ENCODE measurements at regions not wholly inside any gene's neighbourhood (a gene's known extent, or its start where the extent isn't known, plus 50 kb on each side); places are given as distances from the start of the nearest gene placed in this dataset.
"Not testable (repeated sequence)": the region's sequence is repeated elsewhere in the genome, so short reads cannot be mapped to it uniquely, and the experiment has no call there.

DNA sequence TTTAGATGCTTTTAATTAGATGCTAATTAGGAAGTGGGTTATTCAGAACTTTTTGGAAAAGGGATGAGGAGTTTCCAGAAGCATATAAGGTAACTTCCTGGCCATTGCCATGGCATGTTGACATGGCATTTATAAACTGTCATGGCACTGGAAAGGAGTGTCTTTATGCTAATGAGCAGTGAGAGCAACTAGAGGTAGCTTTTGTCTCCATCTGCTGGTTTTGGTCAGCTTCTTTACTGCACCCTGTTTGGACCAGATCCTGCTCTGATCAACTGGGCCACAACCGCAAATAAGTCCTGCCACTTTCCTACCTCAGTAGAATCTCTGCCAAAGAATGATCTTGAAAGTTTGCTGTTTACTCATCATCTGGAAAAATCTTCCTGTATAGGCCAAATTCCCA lies 193.6 kb downstream of the FAM72C start:
- not testable (repeated sequence) for DNase-seq (ENCODE audit: low read depth)

DNA sequence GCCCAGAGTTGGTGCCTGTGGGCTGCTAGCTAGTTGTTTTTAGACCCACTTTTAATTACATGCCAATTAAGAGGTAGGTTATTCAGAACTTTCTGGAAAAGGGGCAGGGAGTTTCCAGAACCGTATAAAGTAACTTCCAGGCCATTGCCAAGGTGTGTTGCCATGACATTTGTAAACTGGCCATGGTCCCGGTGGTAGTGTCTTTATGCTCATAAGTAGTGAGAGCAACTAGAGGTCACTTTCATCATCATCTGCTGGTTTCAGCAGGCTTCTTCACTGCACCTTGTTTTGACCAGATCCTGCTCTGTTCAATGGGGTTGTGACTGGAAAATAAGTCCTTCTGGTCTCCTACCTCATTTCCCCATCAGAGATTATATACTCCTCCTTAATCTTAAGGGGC lies 207.0 kb downstream of the FAM72C start:
- not testable (repeated sequence) for DNase-seq (ENCODE audit: low read depth)

DNA sequence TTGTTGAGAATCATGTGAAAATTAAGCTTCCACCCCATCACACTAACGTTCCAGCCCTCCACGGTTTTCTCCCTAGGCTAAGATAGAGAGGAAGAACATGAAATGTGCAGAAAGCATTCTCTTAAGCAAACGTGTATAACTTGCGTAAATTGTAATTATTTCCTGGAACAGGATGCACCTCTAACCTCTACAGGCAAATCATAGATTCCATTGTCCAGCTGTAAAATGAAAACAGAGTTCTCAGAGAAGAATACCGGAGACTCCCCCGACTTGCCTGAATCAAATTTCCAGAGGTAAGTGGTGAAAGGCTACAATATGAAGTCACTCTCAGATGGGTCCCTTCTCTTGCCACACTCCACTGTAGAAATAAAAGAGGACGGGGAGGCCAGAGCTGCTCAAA lies 211.4 kb downstream of the FAM72C start:
- not testable (repeated sequence) for DNase-seq (ENCODE audit: low read depth)

GRCh38 chr1:143755961-143756360 lies 215.8 kb downstream of the FAM72C start:
- DNase-seq (ENCODE audit: low read depth) = not testable (repeated sequence)

DNA sequence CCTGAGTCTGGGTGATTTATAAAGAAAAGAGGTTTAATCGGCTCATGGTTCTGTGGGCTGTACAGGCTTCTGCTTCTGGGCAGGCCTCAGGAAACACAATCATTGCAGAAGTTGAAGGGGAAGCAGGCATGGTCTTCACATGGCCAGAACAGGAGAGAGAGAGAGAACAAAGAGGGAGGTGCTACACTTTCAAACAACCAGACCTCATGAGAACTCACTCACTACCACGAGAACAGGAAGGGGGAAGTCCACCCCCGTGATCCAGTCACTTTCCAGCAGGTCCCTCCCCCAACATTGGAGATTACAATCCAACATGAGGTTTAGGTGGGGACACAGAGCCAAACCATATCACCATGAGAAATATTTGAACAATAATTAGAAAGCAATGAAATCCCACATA lies 222.9 kb downstream of the FAM72C start:
- no peak for DNase-seq (ENCODE audit: low read depth)

DNA sequence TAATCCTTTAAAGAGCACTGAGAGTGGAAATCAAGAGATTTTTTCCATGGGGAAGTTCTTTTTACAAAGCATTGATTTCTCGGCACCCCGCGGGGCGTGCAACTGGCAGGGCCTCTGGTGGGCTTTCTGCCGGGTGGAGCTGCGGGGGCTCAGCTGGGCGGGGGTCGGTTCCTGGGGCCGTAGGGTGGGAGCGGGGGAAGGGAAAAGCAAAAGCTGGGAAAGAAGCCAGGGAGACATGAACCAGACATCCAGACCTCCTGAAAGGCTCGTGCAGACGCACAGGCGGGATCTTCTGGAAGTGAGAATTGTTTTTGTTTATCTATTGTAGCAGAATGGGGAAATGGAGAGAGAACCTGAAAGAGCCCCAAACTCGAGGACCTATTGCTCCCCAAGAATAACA lies 235.2 kb downstream of the FAM72C start:
- DNase-seq (ENCODE audit: low read depth) = no peak

GRCh38 chr1:143735764-143736461 lies 235.9 kb downstream of the FAM72C start:
- DNase-seq (ENCODE audit: low read depth) = no peak

GRCh38 chr1:143734261-143734660 lies 237.5 kb downstream of the FAM72C start:
- not testable (repeated sequence) for DNase-seq (ENCODE audit: low read depth)

- not testable (repeated sequence) for DNase-seq (ENCODE audit: low read depth)
Measured at GRCh38 chr1:143730890-143731289, 240.9 kb downstream of the FAM72C start.

DNA sequence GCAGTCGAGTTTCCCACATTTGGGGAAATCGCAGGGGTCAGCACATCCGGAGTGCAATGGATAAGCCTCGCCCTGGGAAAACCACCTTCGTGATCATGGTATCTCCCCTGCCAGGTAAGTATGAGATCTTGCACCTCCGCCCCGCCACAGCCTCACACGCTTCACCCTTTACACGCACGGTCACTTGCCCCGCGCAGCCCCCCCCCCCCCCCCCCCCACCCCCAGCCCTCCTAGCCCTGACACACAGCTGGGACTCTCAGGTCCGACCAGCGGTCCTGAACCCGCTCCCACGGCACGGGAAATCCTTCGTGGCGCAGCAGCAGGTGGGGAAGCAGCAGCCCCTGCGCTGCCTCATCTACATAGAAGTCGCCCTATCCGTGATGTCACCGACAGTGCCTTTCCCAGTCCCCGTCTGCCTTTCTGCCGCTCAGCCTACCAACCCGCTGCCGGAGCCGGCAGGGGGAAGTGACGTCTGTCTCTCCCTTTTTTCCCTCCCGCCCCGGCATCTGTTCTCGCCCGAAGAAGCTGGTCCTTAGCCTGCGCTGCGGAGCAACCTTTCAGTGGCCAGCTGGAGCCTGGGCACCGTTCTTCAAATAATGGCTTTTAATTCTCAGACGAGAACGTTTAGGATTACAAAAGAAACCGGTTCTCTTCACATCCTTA lies 242.2 kb downstream of the FAM72C start:
- DNase-seq (ENCODE audit: low read depth) = not testable (repeated sequence)

- DNase-seq (ENCODE audit: low read depth) = not testable (repeated sequence)
Measured at GRCh38 chr1:143728802-143729448, 242.9 kb downstream of the FAM72C start.

GRCh38 chr1:143727263-143727662 lies 244.5 kb downstream of the FAM72C start:
- DNase-seq (ENCODE audit: low read depth) = no peak

- DNase-seq (ENCODE audit: low read depth) = no peak
Measured at GRCh38 chr1:143721024-143721373, 250.8 kb downstream of the FAM72C start.

GRCh38 chr1:143720087-143721023 lies 251.4 kb downstream of the FAM72C start:
- no peak for DNase-seq (ENCODE audit: low read depth)

DNA sequence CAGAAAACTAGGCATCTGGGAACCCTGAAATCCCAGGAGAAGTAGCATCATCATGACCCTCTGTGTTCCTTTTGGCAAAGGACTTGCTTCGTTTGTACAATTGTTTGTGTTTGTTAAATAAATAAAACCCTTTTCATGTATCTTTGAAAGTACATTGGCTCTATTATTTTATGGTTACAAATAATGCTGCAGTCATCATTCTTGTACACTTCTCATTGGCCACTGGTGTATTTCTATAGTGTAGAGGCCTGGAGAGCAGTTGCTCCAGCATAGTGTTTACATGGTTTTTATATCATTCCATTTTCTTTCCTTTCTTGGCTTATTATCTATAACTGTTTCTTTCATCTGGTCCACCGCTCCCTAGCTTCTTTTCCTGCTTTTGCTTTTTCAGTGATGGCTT lies 253.3 kb downstream of the FAM72C start:
- no peak for DNase-seq (ENCODE audit: low read depth)

GRCh38 chr1:143718021-143718420 lies 253.8 kb downstream of the FAM72C start:
- DNase-seq (ENCODE audit: low read depth) = no peak

- no peak for DNase-seq (ENCODE audit: low read depth)
Measured at GRCh38 chr1:143717434-143717833, 254.4 kb downstream of the FAM72C start.

- DNase-seq (ENCODE audit: low read depth) = not testable (repeated sequence)
Measured at GRCh38 chr1:143714913-143715312, 256.9 kb downstream of the FAM72C start.

GRCh38 chr1:143709606-143710259 lies 262.1 kb downstream of the FAM72C start:
- not testable (repeated sequence) for DNase-seq (ENCODE audit: low read depth)

- DNase-seq (ENCODE audit: low read depth) = not testable (repeated sequence)
Measured at GRCh38 chr1:143702739-143703138, 269.0 kb downstream of the FAM72C start.

GRCh38 chr1:143699731-143700130 lies 272.1 kb downstream of the FAM72C start:
- no peak for DNase-seq (ENCODE audit: low read depth)

DNA sequence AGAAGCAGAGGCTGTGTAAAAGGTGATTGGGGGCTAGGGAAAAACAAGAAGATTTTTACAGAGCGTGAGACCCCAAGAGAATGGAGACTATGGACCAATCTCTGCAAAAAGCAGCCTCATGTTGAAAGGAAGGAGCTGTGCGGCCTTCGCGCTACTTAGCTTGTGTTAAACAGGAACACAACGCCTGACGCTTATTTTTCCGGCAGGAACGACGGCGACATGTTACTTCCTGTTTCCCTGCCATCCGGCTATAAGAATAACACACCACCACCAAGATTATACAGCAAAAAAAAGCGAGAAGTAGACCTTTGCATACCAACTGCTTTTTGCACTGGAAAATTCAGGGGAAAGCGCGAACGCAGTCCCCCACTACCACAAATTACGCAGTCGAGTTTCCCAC lies 272.7 kb downstream of the FAM72C start:
- DNase-seq (ENCODE audit: low read depth) = no peak
